B cell (primary cell): ENCODE measurements at regions not wholly inside any gene's neighbourhood (a gene's known extent, or its start where the extent isn't known, plus 50 kb on each side); places are given as distances from the start of the nearest gene placed in this dataset.

Source experiments
- ATAC-seq: fragments of 200-7000 bp; cut with Tn5 transposase; one replicate; pipeline ENCODE4 v1.10.0; 2021; ENCODE audit warnings: low read depth, mild to moderate bottlenecking, moderate number of reproducible peaks, moderate library complexity
- CTCF ChIA-PET: fragments of 350-600 bp; sonication (Branson Sonifier 250); formaldehyde crosslinking; loops from one replicate; lab custom pipeline; 2021; ENCODE audit warnings: antibody characterized with exemption, inconsistent platforms; lab: Charles Lee
- POLR2A ChIA-PET: fragments of 350-600 bp; sonication (Branson Sonifier 250); formaldehyde crosslinking; loops from one replicate; lab custom pipeline; 2021; ENCODE audit warnings: antibody characterized with exemption; lab: Charles Lee
- DNase-seq: peaks from one replicate; pipeline ENCODE4 v3.0.0; 2013
- H2AFZ ChIP-seq: 2 replicates; pipeline ENCODE4 v1.6.1; 2012; ENCODE audit warnings: mild to moderate bottlenecking, low read depth, low read length; ENCODE audit not compliant: insufficient read depth, poor library complexity, severe bottlenecking
- H3K27ac ChIP-seq, 2 donors: 1 replicate in 1 of 2; 2 replicates in 1 of 2; pipeline ENCODE4 v1.5.1; 2012 to 2013; ENCODE audit warnings: low read length in 2 of 2, mild to moderate bottlenecking in 2 of 2, moderate library complexity in 1 of 2
- H3K27me3 ChIP-seq, 4 experiments: fragments of 200-600 bp in 1 of 4; sonication (generic) in 1 of 4; replicated peaks in 1 of 4; 1 replicate in 2 of 4; 2 replicates in 2 of 4; pipeline versions ENCODE4 v1.6.1 to v1.7.0; 2013 to 2016; ENCODE audit warnings: low read length in 3 of 4, mild to moderate bottlenecking in 2 of 4, mixed read lengths in 1 of 4, moderate library complexity in 1 of 4; ENCODE audit not compliant: insufficient read depth in 4 of 4, control insufficient read depth in 3 of 4; ENCODE audit errors: control extremely low read depth in 1 of 4
- H3K36me3 ChIP-seq, 2 experiments: replicated peaks in 1 of 2; 1 replicate in 1 of 2; 2 replicates in 1 of 2; pipeline versions ENCODE4 v1.6.1 to v1.7.1; 2013; ENCODE audit warnings: low read length in 1 of 2; ENCODE audit not compliant: insufficient read depth in 2 of 2, control insufficient read depth in 1 of 2; ENCODE audit errors: control extremely low read depth in 1 of 2, extremely low read depth in 1 of 2
- H3K4me1 ChIP-seq, 2 donors: fragments of 200-600 bp in 1 of 2; sonication (generic) in 1 of 2; 1 replicate in 1 of 2; 2 replicates in 1 of 2; pipeline versions ENCODE4 v1.5.1 to v1.6.1; 2013 to 2017; ENCODE audit warnings: low read length in 2 of 2; ENCODE audit not compliant: control insufficient read depth in 2 of 2, insufficient read depth in 2 of 2
- H3K4me2 ChIP-seq: replicated peaks from 2 replicates; pipeline ENCODE3; 2012; ENCODE audit warnings: mild to moderate bottlenecking, low read depth, low read length; ENCODE audit not compliant: poor library complexity, severe bottlenecking
- H3K4me3 ChIP-seq, 5 experiments: fragments of 200-600 bp in 1 of 5; sonication (generic) in 1 of 5; 1 replicate in 3 of 5; 2 replicates in 2 of 5; pipeline versions ENCODE4 v1.5.1 to v1.7.0; 2011 to 2016; ENCODE audit warnings: low read length in 4 of 5, mild to moderate bottlenecking in 4 of 5, low read depth in 2 of 5, control low read depth in 1 of 5, moderate library complexity in 1 of 5; ENCODE audit not compliant: insufficient read depth in 1 of 5; ENCODE audit errors: control extremely low read depth in 1 of 5, extremely low read depth in 1 of 5
- H3K79me2 ChIP-seq: fragments of 200-600 bp; sonication (generic); one replicate; pipeline ENCODE4 v1.6.0; 2016; ENCODE audit warnings: low read length; ENCODE audit not compliant: control insufficient read depth, insufficient read depth
- H3K9ac ChIP-seq: fragments of 200-600 bp; sonication (generic); 2 replicates; pipeline ENCODE4 v1.6.1; 2017; ENCODE audit warnings: mild to moderate bottlenecking, low read length, moderate library complexity
- H3K9me3 ChIP-seq, 3 donors: one replicate each; pipeline versions ENCODE4 v1.6.1 to v1.7.1; 2013; ENCODE audit warnings: low read length in 2 of 3; ENCODE audit not compliant: control insufficient read depth in 2 of 3, insufficient read depth in 1 of 3; ENCODE audit errors: control extremely low read depth in 1 of 3
- H4K20me1 ChIP-seq: 2 replicates; pipeline ENCODE4 v1.6.0; 2012; ENCODE audit warnings: mild to moderate bottlenecking, low read length; ENCODE audit not compliant: insufficient read depth, control insufficient read depth, poor library complexity, severe bottlenecking
- H3K27ac Mint-ChIP-seq: one replicate; pipeline ENCODE4 v1.8.0; 2021; ENCODE audit warnings: mixed read lengths
- H3K27me3 Mint-ChIP-seq: one replicate; pipeline ENCODE4 v1.8.0; 2021; ENCODE audit warnings: mixed read lengths
- H3K4me1 Mint-ChIP-seq: one replicate; pipeline ENCODE4 v1.8.0; 2021; ENCODE audit warnings: mixed read lengths
- H3K4me3 Mint-ChIP-seq: one replicate; pipeline ENCODE4 v1.8.0; 2021; ENCODE audit warnings: mixed read lengths
- H3K9me3 Mint-ChIP-seq: one replicate; pipeline ENCODE4 v1.8.0; 2022; ENCODE audit warnings: mixed read lengths; ENCODE audit not compliant: insufficient read depth
- EZH2 ChIP-seq: IDR thresholded peaks from 2 replicates; pipeline ENCODE4 v1.6.1; 2012; ENCODE audit warnings: borderline replicate concordance, low read depth, mild to moderate bottlenecking, moderate library complexity, low read length; ENCODE audit not compliant: insufficient read depth, poor library complexity, severe bottlenecking
- WGBS: methylation state at CpG from one replicate; pipeline ENCODE4 v1.1.5; 2013; ENCODE audit warnings: missing lambda C conversion rate; ENCODE audit not compliant: insufficient coverage; 5-methylcytosine and 5-hydroxymethylcytosine counted together
- intact Hi-C: fragments of 100-400 bp; cut with micrococcal nuclease; formaldehyde crosslinking; loops from one replicate; pipeline ENCODE4 v1.10.0; 2022
- TF ChIP-seq, protein P1 (sequence below): fragments of 200-600 bp; IDR thresholded peaks from one replicate; pipeline ENCODE4 v1.8.0; 2022; ENCODE audit warnings: antibody characterized with exemption, mild to moderate bottlenecking

DNA sequence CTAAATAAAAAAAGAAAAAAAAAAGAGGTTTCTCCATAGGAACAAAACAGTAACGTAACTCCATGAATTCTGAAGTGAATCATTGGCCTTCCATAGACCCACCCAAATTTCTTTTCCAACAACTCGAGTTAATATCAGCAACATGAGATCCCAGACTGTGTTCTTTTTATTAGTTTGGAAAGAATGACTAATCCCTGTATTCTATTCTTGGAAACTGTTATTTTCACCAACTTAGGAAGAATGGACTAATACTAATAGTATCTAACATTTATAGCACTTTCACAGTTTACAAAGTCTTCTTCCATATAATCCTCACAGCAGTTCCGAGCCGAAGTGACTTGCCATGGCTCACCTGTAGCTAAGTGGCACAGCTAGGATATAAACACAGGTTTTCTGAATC is 72.7 kb upstream of the SLC4A7 start:
- ChIA-PET POLR2A (no interaction called here), CTCF (interaction anchor here (1.1 kb wide), 1 partner anchor 22 kb away, joined by 3 read pairs; no protein-coding TSS in a partner anchor)
- Mint-ChIP-seq H3K4me1 (no peaks in the 10 kb centered on the region), H3K27me3 (no peaks in the 10 kb centered on the region), H3K4me3 (no peak overlapping the region), H3K27ac (no peak overlapping the region), H3K9me3 (peaks cover 2% of the 10 kb centered on the region)
- H3K4me2 ChIP-seq: no peak overlapping the region
- H3K9me3 ChIP-seq: peaks cover 0 to 3% (median 0%) of the 10 kb centered on the region in 3 donors
- 100% methylated on average over 2 of the region's 4 CpGs for WGBS
- DNase-seq (no peak), ATAC-seq (no peak)
- H4K20me1 ChIP-seq: no peaks in the 10 kb centered on the region
- TF ChIP-seq, protein P1, sequence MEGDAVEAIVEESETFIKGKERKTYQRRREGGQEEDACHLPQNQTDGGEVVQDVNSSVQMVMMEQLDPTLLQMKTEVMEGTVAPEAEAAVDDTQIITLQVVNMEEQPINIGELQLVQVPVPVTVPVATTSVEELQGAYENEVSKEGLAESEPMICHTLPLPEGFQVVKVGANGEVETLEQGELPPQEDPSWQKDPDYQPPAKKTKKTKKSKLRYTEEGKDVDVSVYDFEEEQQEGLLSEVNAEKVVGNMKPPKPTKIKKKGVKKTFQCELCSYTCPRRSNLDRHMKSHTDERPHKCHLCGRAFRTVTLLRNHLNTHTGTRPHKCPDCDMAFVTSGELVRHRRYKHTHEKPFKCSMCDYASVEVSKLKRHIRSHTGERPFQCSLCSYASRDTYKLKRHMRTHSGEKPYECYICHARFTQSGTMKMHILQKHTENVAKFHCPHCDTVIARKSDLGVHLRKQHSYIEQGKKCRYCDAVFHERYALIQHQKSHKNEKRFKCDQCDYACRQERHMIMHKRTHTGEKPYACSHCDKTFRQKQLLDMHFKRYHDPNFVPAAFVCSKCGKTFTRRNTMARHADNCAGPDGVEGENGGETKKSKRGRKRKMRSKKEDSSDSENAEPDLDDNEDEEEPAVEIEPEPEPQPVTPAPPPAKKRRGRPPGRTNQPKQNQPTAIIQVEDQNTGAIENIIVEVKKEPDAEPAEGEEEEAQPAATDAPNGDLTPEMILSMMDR: no peak
- TF ChIP-seq EZH2: no peak
- no peaks in the 10 kb centered on the region for H3K4me1 ChIP-seq
- no peak overlapping the region for H2AFZ ChIP-seq
- H3K79me2 ChIP-seq: no peaks in the 10 kb centered on the region
- no peak overlapping the region for H3K27ac ChIP-seq
- H3K9ac ChIP-seq: no peak overlapping the region
- no peaks in the 10 kb centered on the region for H3K27me3 ChIP-seq
- intact Hi-C loops: no loop called here
- H3K4me3 ChIP-seq: no peak overlapping the region
- no peaks in the 10 kb centered on the region for H3K36me3 ChIP-seq

DNA sequence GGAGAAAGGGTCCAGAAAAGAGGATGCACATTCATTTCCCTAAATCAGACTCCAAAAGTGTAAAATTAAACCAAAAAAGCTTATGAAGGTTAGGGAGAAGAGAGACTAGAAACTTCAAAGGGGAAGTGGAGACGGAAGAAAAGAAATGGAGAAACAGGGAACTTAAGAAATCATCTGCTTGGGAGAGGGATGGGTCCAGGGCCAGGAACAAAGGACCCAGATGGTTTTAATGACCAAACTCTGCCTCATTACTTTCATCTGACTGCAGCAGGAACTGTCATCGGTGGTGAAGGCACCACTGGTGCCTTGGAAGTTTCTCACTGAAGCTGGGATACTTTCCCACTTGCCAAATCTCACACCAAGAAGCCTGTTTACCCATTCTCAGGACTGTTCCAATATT is 70.5 kb upstream of the SLC4A7 start:
- Histone ChIP-seq H2AFZ (no peak overlapping the region), H3K27me3 (no peaks in the 10 kb centered on the region), H3K27ac (no peak overlapping the region), H3K9me3 (peaks cover 0 to 3% (median 0%) of the 10 kb centered on the region in 3 donors), H3K36me3 (no peaks in the 10 kb centered on the region), H3K4me1 (no peaks in the 10 kb centered on the region), H3K4me2 (no peak overlapping the region), H3K4me3 (no peak overlapping the region), H4K20me1 (no peaks in the 10 kb centered on the region), H3K79me2 (no peaks in the 10 kb centered on the region), H3K9ac (no peak overlapping the region)
- Mint-ChIP-seq H3K27me3 (peaks cover 4% of the 10 kb centered on the region), H3K9me3 (peaks cover 2% of the 10 kb centered on the region), H3K4me3 (no peak overlapping the region), H3K4me1 (no peaks in the 10 kb centered on the region), H3K27ac (no peak overlapping the region)
- DNase-seq (no peak), ATAC-seq (no peak)
- ChIA-PET POLR2A (no interaction called here), CTCF (no interaction called here)
- intact Hi-C loops: no loop called here
- no CpG with 5 or more reads among the region's 2 CpGs for WGBS
- TF ChIP-seq, protein P1: no peak
- no peak for TF ChIP-seq EZH2
